ENCODE measurements at regions not wholly inside any gene's neighbourhood (a gene's known extent, or its start where the extent isn't known, plus 50 kb on each side); places are given as distances from the start of the nearest gene placed in this dataset.

DNA sequence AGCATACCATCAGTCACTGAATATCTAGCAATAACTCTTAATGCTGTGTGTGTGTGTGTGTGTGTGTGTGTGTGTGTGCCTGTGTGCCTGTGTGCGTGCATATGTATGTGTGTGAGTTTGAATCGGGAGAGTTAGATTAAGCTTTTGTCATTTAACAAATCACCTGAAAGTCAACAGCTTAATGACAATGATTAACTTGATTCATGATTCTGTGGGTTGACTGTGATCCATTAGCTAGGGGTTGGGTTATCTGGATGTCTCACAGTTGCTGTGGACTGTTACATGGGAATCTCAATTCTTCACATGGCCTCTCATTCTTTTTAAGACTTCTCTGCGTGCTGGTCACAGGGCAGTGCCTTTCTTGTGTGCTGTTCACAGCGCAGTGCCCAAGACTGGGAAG is 639.0 kb upstream of the SORCS1 start:
- POLR2A ChIA-PET, result no interaction called here
- no peak overlapping the region for H3K27ac ChIP-seq (ENCODE audit: insufficient read depth in 1 of 2, low read depth in 1 of 2, low read length in 2 of 2, poor library complexity in 1 of 2, severe bottlenecking in 2 of 2)
- H3K4me3 ChIP-seq (ENCODE audit: control insufficient read depth in 1 of 7, extremely low read depth in 1 of 7, insufficient read depth in 4 of 7, low read depth in 2 of 7, low read length in 6 of 7), result no peak overlapping the region
- CTCF ChIA-PET, result no interaction called here
- no peaks in the 10 kb centered on the region for H3K27me3 ChIP-seq (replicated peaks in 2 of 5; ENCODE audit: control insufficient read depth in 4 of 5, insufficient read depth in 5 of 5, low read length in 4 of 5)
- no peaks in the 10 kb centered on the region for H3K9me3 ChIP-seq (ENCODE audit: control extremely low read depth in 1 of 5, control insufficient read depth in 4 of 5, insufficient read depth in 2 of 5, low read depth in 1 of 5, low read length in 4 of 5)
- DNase-seq, result no peak
- H3K4me1 ChIP-seq (ENCODE audit: control extremely low read depth in 1 of 4, control insufficient read depth in 4 of 4, insufficient read depth in 4 of 4, low read length in 3 of 4), result no peaks in the 10 kb centered on the region
- H3K36me3 ChIP-seq (ENCODE audit: control insufficient read depth in 4 of 4, insufficient read depth in 4 of 4, low read length in 3 of 4), result no peaks in the 10 kb centered on the region
- 94% methylated on average over 2 of the region's 4 CpGs for WGBS (ENCODE audit: insufficient coverage)

DNA sequence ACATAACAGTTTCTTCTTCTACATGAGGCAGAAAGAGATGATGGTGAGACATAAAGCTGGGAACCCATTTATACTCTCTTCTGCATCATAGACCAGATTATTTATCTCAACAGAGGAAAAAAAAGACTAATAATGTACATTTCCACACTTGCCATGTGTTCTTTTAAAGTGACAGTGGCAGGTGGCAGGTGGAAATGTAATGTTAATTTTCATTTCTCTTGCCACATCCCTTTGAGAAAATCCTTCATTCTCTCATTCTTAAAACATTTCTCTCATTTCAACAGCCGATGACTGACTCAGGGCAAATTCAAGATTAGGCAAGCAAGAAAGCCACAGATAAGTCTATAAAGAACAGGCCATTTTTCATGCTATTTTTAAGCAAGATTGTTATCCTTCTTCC is 635.6 kb upstream of the SORCS1 start:
- H3K4me3 ChIP-seq (ENCODE audit: control insufficient read depth in 1 of 7, extremely low read depth in 1 of 7, insufficient read depth in 4 of 7, low read depth in 2 of 7, low read length in 6 of 7), result no peak overlapping the region
- ChIA-PET CTCF (no interaction called here), POLR2A (no interaction called here)
- no peaks in the 10 kb centered on the region for H3K9me3 ChIP-seq (ENCODE audit: control extremely low read depth in 1 of 5, control insufficient read depth in 4 of 5, insufficient read depth in 2 of 5, low read depth in 1 of 5, low read length in 4 of 5)
- no peaks in the 10 kb centered on the region for H3K4me1 ChIP-seq (ENCODE audit: control extremely low read depth in 1 of 4, control insufficient read depth in 4 of 4, insufficient read depth in 4 of 4, low read length in 3 of 4)
- no peaks in the 10 kb centered on the region for H3K36me3 ChIP-seq (ENCODE audit: control insufficient read depth in 4 of 4, insufficient read depth in 4 of 4, low read length in 3 of 4)
- no peak for DNase-seq
- no peak overlapping the region for H3K27ac ChIP-seq (ENCODE audit: insufficient read depth in 1 of 2, low read depth in 1 of 2, low read length in 2 of 2, poor library complexity in 1 of 2, severe bottlenecking in 2 of 2)
- 45% methylated on average over 1 of the region's 1 CpG for whole genome bisulfite sequencing (ENCODE audit: insufficient coverage)
- H3K27me3 ChIP-seq (replicated peaks in 2 of 5; ENCODE audit: control insufficient read depth in 4 of 5, insufficient read depth in 5 of 5, low read length in 4 of 5), result no peaks in the 10 kb centered on the region

DNA sequence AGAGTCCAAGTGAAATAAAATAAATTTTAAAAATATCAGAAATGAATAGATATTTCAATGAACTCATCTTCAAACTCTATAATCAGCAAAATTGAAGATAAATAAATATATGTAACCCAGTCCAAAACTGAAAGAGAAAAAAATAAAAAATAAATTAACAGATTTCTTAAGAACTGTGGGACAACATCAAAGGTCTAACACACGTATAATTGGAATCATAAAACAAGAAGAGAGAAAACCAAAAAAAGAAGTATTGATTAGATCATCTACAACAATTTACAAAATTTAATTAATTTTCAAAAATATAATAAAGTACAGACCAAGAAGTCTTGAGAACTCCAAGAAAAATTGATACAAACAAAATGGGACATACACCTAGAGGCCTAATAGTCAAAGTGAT is 625.8 kb upstream of the SORCS1 start:
- Histone ChIP-seq H3K4me3 (ENCODE audit: control insufficient read depth in 1 of 7, extremely low read depth in 1 of 7, insufficient read depth in 4 of 7, low read depth in 2 of 7, low read length in 6 of 7) (no peak overlapping the region), H3K36me3 (ENCODE audit: control insufficient read depth in 4 of 4, insufficient read depth in 4 of 4, low read length in 3 of 4) (no peaks in the 10 kb centered on the region), H3K9me3 (ENCODE audit: control extremely low read depth in 1 of 5, control insufficient read depth in 4 of 5, insufficient read depth in 2 of 5, low read depth in 1 of 5, low read length in 4 of 5) (peaks cover 0 to 11% (median 1%) of the 10 kb centered on the region in 5 experiments), H3K27me3 (replicated peaks in 2 of 5; ENCODE audit: control insufficient read depth in 4 of 5, insufficient read depth in 5 of 5, low read length in 4 of 5) (no peaks in the 10 kb centered on the region), H3K27ac (ENCODE audit: insufficient read depth in 1 of 2, low read depth in 1 of 2, low read length in 2 of 2, poor library complexity in 1 of 2, severe bottlenecking in 2 of 2) (no peak overlapping the region), H3K4me1 (ENCODE audit: control extremely low read depth in 1 of 4, control insufficient read depth in 4 of 4, insufficient read depth in 4 of 4, low read length in 3 of 4) (no peaks in the 10 kb centered on the region)
- POLR2A ChIA-PET, result no interaction called here
- peak in 2 of 3 donors; percentile 0 to 6 for DNase-seq
- no CpG with 5 or more reads among the region's 1 CpG for WGBS (ENCODE audit: insufficient coverage)
- CTCF ChIA-PET, result no interaction called here

DNA sequence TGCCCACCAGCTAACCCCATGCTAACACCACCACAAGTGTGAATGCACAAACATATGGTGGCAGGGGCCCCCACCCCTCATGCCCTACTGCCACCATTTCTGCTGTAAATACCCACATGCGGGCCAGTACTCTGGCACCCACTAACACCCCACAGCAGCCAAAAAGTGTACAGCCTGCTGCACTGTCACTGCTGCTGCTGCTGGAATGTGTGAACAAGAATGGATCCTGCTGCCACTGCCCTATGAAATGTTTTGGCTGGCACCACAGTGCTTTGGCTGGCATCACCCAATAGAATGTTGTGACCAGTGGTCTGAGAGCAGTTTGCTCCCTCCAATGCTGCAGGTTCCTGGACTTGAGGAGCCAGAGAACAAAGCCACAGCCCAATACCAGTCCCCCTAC is 606.6 kb upstream of the SORCS1 start:
- CTCF ChIA-PET, result no interaction called here

DNA sequence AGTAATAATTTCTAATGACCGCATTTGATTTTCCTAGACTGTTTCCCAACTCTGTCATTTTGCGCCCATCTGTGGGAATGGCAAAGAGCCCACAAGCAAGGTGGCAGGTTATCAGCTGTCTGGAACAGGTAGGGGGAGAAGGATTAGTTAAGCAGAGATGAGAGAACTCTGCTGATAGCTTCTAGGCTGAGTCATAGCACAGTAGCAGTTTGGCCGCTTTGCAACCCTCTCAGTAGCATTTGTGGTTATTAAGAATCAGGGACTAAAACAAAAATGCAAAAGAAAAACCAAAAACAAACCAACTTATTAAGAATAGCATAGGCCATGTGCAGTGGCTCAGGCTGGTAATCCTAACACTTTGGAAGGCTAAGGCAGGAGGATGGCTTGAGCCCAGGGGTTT is 602.7 kb upstream of the SORCS1 start:
- Histone ChIP-seq H3K36me3 (ENCODE audit: control insufficient read depth in 4 of 4, insufficient read depth in 4 of 4, low read length in 3 of 4) (no peaks in the 10 kb centered on the region), H3K27me3 (replicated peaks in 2 of 5; ENCODE audit: control insufficient read depth in 4 of 5, insufficient read depth in 5 of 5, low read length in 4 of 5) (no peaks in the 10 kb centered on the region), H3K4me1 (ENCODE audit: control extremely low read depth in 1 of 4, control insufficient read depth in 4 of 4, insufficient read depth in 4 of 4, low read length in 3 of 4) (no peaks in the 10 kb centered on the region), H3K4me3 (ENCODE audit: control insufficient read depth in 1 of 7, extremely low read depth in 1 of 7, insufficient read depth in 4 of 7, low read depth in 2 of 7, low read length in 6 of 7) (no peak overlapping the region), H3K9me3 (ENCODE audit: control extremely low read depth in 1 of 5, control insufficient read depth in 4 of 5, insufficient read depth in 2 of 5, low read depth in 1 of 5, low read length in 4 of 5) (no peaks in the 10 kb centered on the region), H3K27ac (ENCODE audit: insufficient read depth in 1 of 2, low read depth in 1 of 2, low read length in 2 of 2, poor library complexity in 1 of 2, severe bottlenecking in 2 of 2) (no peak overlapping the region)
- CTCF ChIA-PET, result no interaction called here
- POLR2A ChIA-PET, result no interaction called here
- WGBS (ENCODE audit: insufficient coverage), result 100% methylated on average over 2 of the region's 3 CpGs
- DNase-seq, result no peak

More for the DNA sequence above, 606.6 kb upstream of the SORCS1 start:
- Histone ChIP-seq H3K9me3 (ENCODE audit: control extremely low read depth in 1 of 5, control insufficient read depth in 4 of 5, insufficient read depth in 2 of 5, low read depth in 1 of 5, low read length in 4 of 5) (peaks cover 0 to 3% (median 0%) of the 10 kb centered on the region in 5 experiments), H3K27me3 (replicated peaks in 2 of 5; ENCODE audit: control insufficient read depth in 4 of 5, insufficient read depth in 5 of 5, low read length in 4 of 5) (no peaks in the 10 kb centered on the region), H3K4me1 (ENCODE audit: control extremely low read depth in 1 of 4, control insufficient read depth in 4 of 4, insufficient read depth in 4 of 4, low read length in 3 of 4) (no peaks in the 10 kb centered on the region), H3K4me3 (ENCODE audit: control insufficient read depth in 1 of 7, extremely low read depth in 1 of 7, insufficient read depth in 4 of 7, low read depth in 2 of 7, low read length in 6 of 7) (no peak overlapping the region), H3K36me3 (ENCODE audit: control insufficient read depth in 4 of 4, insufficient read depth in 4 of 4, low read length in 3 of 4) (no peaks in the 10 kb centered on the region), H3K27ac (ENCODE audit: insufficient read depth in 1 of 2, low read depth in 1 of 2, low read length in 2 of 2, poor library complexity in 1 of 2, severe bottlenecking in 2 of 2) (no peak overlapping the region)
- WGBS (ENCODE audit: insufficient coverage), result 100% methylated on average over 1 of the region's 1 CpG
- POLR2A ChIA-PET, result no interaction called here
- no peak for DNase-seq

DNA sequence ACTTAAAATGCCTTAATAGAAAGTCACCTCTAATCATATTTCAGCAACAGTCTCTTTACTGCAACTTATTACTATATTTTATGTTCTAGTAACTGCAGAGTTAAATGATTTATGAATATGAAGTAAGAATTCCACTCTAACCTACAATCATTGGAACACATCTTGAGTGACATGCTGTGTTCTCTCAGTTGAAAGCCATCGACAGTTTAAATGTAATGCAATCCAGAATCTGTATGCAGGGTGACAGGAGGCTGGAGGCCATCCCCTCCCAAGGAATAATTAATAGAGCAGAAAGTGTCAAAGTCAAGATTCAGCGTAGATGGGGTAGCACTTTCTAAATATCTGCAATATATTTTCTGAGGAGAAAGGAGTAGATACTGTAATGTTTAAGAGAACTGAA is 590.3 kb upstream of the SORCS1 start:
- no CpG with 5 or more reads among the region's 2 CpGs for WGBS (ENCODE audit: insufficient coverage)
- POLR2A ChIA-PET, result no interaction called here
- Histone ChIP-seq H3K27ac (ENCODE audit: insufficient read depth in 1 of 2, low read depth in 1 of 2, low read length in 2 of 2, poor library complexity in 1 of 2, severe bottlenecking in 2 of 2) (no peak overlapping the region), H3K27me3 (replicated peaks in 2 of 5; ENCODE audit: control insufficient read depth in 4 of 5, insufficient read depth in 5 of 5, low read length in 4 of 5) (no peaks in the 10 kb centered on the region), H3K4me1 (ENCODE audit: control extremely low read depth in 1 of 4, control insufficient read depth in 4 of 4, insufficient read depth in 4 of 4, low read length in 3 of 4) (no peaks in the 10 kb centered on the region), H3K36me3 (ENCODE audit: control insufficient read depth in 4 of 4, insufficient read depth in 4 of 4, low read length in 3 of 4) (no peaks in the 10 kb centered on the region), H3K9me3 (ENCODE audit: control extremely low read depth in 1 of 5, control insufficient read depth in 4 of 5, insufficient read depth in 2 of 5, low read depth in 1 of 5, low read length in 4 of 5) (no peaks in the 10 kb centered on the region), H3K4me3 (ENCODE audit: control insufficient read depth in 1 of 7, extremely low read depth in 1 of 7, insufficient read depth in 4 of 7, low read depth in 2 of 7, low read length in 6 of 7) (no peak overlapping the region)
- no peak for DNase-seq
- CTCF ChIA-PET, result no interaction called here

DNA sequence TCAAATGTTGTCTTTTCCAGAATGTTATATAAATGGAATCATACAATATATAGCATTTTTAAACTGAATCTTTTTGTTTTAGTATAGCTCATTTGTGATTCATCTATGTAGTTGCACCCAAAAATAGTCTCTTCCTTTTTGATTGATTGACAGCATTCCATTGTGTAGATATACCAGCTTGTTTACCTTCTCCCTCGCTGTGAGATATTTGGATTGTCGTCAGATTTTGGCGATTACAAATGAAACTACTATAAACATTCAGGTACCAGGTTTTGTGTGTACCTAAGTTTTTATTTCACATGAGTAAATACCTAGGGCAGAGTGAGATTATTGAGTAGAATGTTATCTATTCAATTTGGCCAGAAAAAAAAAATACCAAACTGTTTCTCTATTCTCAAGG is 584.7 kb upstream of the SORCS1 start:
- ChIA-PET POLR2A (no interaction called here), CTCF (no interaction called here)
- Histone ChIP-seq H3K27ac (ENCODE audit: insufficient read depth in 1 of 2, low read depth in 1 of 2, low read length in 2 of 2, poor library complexity in 1 of 2, severe bottlenecking in 2 of 2) (no peak overlapping the region), H3K36me3 (ENCODE audit: control insufficient read depth in 4 of 4, insufficient read depth in 4 of 4, low read length in 3 of 4) (no peaks in the 10 kb centered on the region), H3K4me3 (ENCODE audit: control insufficient read depth in 1 of 7, extremely low read depth in 1 of 7, insufficient read depth in 4 of 7, low read depth in 2 of 7, low read length in 6 of 7) (no peak overlapping the region), H3K27me3 (replicated peaks in 2 of 5; ENCODE audit: control insufficient read depth in 4 of 5, insufficient read depth in 5 of 5, low read length in 4 of 5) (no peaks in the 10 kb centered on the region), H3K9me3 (ENCODE audit: control extremely low read depth in 1 of 5, control insufficient read depth in 4 of 5, insufficient read depth in 2 of 5, low read depth in 1 of 5, low read length in 4 of 5) (no peaks in the 10 kb centered on the region), H3K4me1 (ENCODE audit: control extremely low read depth in 1 of 4, control insufficient read depth in 4 of 4, insufficient read depth in 4 of 4, low read length in 3 of 4) (no peaks in the 10 kb centered on the region)
- DNase-seq, result no peak
- no CpG with 5 or more reads among the region's 3 CpGs for WGBS (ENCODE audit: insufficient coverage)

DNA sequence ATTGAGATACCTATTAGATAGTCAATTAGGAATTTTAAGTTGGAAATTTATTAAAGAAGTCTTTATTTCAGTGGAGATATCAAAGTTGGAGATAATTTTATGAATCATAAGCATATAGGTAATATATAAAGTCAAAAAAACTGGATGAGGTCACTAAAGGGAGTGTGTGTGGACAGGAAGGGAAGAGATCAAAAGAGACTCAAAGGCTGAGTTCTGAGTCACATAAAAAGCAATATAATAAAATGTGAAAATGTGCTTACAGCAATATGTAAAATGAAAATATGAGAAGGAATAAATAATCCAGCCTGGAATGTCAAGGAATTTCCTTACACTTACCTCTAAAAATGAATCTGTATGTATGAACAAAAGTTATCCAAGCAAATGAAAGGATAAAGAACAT is 583.3 kb upstream of the SORCS1 start:
- CTCF ChIA-PET, result no interaction called here

More for the DNA sequence above, 583.3 kb upstream of the SORCS1 start:
- no peak overlapping the region for H3K4me3 ChIP-seq (ENCODE audit: control insufficient read depth in 1 of 7, extremely low read depth in 1 of 7, insufficient read depth in 4 of 7, low read depth in 2 of 7, low read length in 6 of 7)
- POLR2A ChIA-PET, result no interaction called here
- no peaks in the 10 kb centered on the region for H3K9me3 ChIP-seq (ENCODE audit: control extremely low read depth in 1 of 5, control insufficient read depth in 4 of 5, insufficient read depth in 2 of 5, low read depth in 1 of 5, low read length in 4 of 5)
- no peaks in the 10 kb centered on the region for H3K27me3 ChIP-seq (replicated peaks in 2 of 5; ENCODE audit: control insufficient read depth in 4 of 5, insufficient read depth in 5 of 5, low read length in 4 of 5)
- H3K36me3 ChIP-seq (ENCODE audit: control insufficient read depth in 4 of 4, insufficient read depth in 4 of 4, low read length in 3 of 4), result no peaks in the 10 kb centered on the region
- no peak for DNase-seq
- H3K27ac ChIP-seq (ENCODE audit: insufficient read depth in 1 of 2, low read depth in 1 of 2, low read length in 2 of 2, poor library complexity in 1 of 2, severe bottlenecking in 2 of 2), result no peak overlapping the region
- no peaks in the 10 kb centered on the region for H3K4me1 ChIP-seq (ENCODE audit: control extremely low read depth in 1 of 4, control insufficient read depth in 4 of 4, insufficient read depth in 4 of 4, low read length in 3 of 4)

All from common myeloid progenitor, CD34-positive (primary cell).